HG03139 (cell line): ENCODE measurements at regions not wholly inside any gene's neighbourhood (a gene's known extent, or its start where the extent isn't known, plus 50 kb on each side); places are given as distances from the start of the nearest gene placed in this dataset.
"Not testable (repeated sequence)": the region's sequence is repeated elsewhere in the genome, so short reads cannot be mapped to it uniquely, and the experiment has no call there.

ENCODE experiments used
- ATAC-seq: cut with Tn5 transposase; IDR thresholded peaks from one replicate; pipeline ENCODE4 v1.9.1; 2021; ENCODE audit not compliant: unreplicated experiment

DNA sequence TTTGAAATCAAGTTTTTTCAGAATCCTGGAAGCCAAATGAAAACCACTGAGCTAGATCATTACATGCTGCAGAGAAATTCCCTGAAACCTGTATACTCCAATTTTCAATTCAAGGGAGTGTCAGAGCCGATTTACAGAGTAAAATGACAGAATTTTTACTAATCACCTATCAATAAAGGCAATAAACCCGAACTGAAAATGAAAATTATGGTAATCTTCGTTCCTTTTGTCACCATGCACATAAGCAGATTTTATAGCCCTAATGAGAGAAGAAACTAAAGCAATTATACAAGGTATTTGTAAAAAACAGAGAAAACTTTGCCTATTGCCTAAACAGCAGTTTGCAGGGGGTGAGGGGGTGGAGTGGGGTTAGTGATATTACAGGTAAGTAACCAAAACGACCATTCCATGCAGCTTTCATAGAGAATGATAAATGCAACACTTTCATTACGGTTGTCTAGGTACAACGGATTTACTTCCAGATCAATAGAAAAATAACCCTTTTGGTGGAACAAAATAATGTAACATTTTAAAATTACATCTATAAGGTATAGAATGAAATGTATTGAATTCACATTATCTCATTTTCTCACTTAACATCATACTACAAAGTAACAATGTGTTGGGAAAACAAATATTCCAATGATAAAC lies 115.2 kb upstream of the BEND6 start:
- no peak for ATAC-seq

GRCh38 chr6:56838965-56839364 lies 115.9 kb upstream of the BEND6 start:
- ATAC-seq, result no peak

DNA sequence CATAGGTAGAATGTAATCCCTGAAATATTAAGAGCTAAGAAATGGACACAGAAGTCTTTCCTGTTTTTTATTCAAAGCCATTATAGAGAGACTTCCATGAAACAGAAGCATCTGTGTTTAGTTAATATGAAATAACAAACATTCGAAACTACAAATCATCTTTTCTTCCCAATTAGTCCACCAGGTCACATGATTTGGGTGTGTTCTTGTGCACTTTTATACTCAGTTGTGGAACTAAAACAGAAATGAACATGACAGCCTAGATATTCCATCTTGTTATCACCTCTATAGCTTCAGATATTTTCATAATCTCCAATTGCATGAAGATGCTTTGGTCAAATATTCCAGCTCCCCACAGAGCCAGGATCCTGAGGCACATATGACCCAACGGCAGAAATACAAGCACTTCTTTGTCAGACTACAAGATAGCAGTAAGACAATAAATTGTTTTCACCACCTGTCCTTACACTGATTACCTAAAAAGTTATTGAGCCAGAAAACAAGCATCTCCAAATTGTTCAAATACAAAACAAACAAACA lies 116.8 kb upstream of the BEND6 start:
- no peak for ATAC-seq

GRCh38 chr6:56837322-56837894 lies 117.5 kb upstream of the BEND6 start:
- no peak for ATAC-seq

DNA sequence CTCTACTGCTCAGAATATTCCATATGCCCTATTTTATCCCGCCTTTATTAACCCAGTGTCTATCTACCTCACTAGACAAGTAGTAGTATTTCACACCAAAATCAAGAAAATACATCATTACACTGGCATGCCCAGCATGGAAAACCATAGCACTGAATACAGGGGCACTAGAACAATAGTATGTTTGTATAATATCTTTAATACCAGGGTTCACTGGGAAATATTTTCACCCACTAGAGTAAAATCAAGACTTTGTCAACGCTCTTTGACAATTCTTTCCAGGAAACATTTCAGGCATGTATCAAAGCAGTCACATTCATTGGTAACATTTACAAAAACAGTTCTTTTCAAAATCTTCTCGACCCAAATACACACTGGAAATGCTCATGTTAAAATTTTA lies 119.3 kb upstream of the BEND6 start:
- ATAC-seq, result no peak

- ATAC-seq, result no peak
Measured at GRCh38 chr6:56833873-56834272, 121.0 kb upstream of the BEND6 start.

DNA sequence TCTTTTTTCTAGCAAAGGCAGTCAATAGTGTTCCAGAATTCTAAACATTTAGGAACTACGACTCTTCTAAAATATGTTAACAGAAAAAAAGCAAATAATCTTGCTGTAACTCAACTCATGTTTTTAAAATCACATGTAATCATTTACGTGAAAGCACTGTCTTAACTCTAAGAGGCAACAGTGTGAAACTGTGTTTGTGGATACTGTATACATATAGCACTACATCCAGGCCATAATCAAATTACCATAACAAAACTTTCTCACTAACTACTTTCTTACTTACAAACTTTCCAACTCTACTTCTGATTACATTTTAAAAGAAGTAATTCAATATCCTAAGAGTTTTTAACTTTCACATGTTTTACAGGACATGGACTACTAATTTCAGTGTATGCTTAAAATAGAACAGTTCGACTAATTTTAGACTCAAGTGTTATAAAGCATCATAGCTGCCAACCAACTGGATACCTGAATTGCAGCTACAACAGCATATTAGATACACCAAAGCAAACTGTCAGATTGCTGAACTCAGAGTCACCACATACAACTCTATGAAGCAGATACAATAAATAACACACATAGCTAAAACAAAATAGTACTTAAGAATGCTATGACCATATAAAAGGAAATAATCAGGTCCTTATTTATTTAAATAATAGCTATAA lies 121.6 kb upstream of the BEND6 start:
- ATAC-seq, result no peak

DNA sequence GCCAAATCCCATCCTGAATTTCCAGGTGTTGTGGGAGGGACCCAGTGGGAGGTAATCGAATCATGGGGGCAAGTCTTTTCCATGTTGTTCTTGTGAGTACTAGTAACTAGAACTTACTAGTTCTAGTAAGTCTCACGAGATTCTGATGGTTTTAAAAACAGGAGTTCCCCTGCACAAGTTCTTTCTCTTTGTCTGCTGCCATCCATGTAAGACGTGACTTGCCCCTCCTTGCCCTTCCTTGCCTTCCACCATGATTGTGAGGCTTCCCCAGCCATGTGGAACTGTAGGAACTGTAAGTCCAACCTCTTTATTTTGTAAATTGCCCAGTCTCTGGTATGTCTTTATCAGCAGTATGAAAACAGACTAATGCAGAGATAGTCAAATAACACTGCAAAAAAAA lies 122.7 kb upstream of the BEND6 start:
- no peak for ATAC-seq

GRCh38 chr6:56831334-56831733 lies 123.6 kb upstream of the BEND6 start:
- ATAC-seq, result no peak

- ATAC-seq, result no peak
Measured at GRCh38 chr6:56827908-56828649, 126.8 kb upstream of the BEND6 start.

- not testable (repeated sequence) for ATAC-seq
Measured at GRCh38 chr6:56824431-56824830, 130.5 kb upstream of the BEND6 start.

GRCh38 chr6:56821005-56821432 lies 133.9 kb upstream of the BEND6 start:
- no peak for ATAC-seq

DNA sequence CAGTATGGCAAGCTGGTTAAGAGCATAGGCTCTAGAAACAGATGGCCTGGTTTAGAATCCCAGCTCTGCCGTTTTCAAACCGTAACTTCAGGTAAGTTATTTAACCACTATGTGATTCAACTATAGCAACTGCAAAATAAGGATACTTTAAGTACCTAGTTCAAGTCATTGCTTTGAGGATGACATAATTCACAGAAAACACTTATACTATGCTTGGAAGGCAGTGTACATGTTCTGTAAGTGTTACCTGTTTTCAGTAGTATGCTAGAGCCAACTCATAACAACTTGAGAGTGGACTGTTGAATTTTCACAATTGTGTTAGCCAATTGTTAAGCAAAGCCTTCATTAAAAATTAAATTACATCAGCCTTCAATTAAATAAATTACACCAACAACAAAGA lies 134.8 kb upstream of the BEND6 start:
- ATAC-seq, result no peak

GRCh38 chr6:56819604-56820003 lies 135.3 kb upstream of the BEND6 start:
- ATAC-seq, result no peak

- no peak for ATAC-seq
Measured at GRCh38 chr6:56816370-56816769, 138.5 kb upstream of the BEND6 start.

DNA sequence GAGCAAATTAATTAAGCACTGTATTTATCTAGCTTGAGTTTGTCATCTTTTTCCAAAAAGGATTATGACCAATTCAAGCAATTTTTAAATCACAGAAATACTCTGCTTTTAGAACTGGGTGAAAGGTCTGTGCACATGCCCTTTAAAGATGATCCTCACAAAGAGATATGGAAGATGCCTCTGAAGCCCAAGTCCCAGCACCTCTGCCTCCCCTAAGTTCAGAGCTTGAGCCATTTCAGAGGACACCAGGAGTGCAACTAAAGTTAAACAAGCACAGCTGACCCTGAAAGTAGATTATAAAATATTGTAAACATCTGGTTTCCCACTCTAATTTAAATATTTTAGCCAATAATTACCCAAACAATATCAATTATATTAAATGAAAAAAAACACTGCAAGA lies 139.5 kb upstream of the BEND6 start:
- ATAC-seq, result no peak

GRCh38 chr6:56814802-56815201 lies 140.1 kb upstream of the BEND6 start:
- no peak for ATAC-seq

DNA sequence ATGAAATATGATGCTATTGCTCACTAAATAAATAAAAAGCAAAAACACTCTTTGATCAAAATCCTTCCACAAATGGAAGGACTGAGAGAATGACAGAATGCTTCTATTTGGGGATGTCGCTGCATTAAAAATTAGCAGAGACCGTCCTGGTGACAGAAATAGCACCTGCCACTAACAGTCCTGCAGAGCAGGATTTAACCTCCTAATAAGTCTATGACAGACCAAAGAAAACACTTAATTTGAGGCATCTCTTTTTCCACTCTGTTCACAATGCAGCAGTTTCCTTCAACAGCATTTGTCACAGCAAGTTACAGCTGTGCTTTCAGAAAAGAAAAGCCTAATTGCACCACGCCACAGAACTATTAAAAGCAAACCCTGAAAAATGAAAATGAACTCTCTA lies 140.6 kb upstream of the BEND6 start:
- ATAC-seq, result no peak

GRCh38 chr6:56812851-56813250 lies 142.1 kb upstream of the BEND6 start:
- ATAC-seq, result not testable (repeated sequence)

GRCh38 chr6:56808871-56809359 lies 146.0 kb upstream of the BEND6 start:
- no peak for ATAC-seq

DNA sequence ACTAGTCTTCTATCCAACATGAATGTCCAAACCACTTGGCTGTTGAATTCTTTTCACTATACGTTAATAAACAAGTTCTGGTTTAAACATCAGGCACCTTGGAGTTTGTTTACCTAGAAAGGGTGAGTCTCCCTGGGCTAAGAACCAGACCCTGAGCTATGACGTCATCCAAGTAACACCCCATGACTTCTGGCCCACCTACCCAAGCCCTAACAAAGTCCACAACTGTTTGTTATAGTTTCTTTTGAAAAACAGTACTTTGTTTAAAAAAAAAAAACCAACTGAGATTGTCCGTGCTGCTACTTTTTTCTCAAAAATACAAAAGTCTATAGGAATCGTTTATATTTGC lies 146.9 kb upstream of the BEND6 start:
- no peak for ATAC-seq
